ENCODE measurements at regions not wholly inside any gene's neighbourhood (a gene's known extent, or its start where the extent isn't known, plus 50 kb on each side); places are given as distances from the start of the nearest gene placed in this dataset.
"Not testable (repeated sequence)": the region's sequence is repeated elsewhere in the genome, so short reads cannot be mapped to it uniquely, and the experiment has no call there.

DNA sequence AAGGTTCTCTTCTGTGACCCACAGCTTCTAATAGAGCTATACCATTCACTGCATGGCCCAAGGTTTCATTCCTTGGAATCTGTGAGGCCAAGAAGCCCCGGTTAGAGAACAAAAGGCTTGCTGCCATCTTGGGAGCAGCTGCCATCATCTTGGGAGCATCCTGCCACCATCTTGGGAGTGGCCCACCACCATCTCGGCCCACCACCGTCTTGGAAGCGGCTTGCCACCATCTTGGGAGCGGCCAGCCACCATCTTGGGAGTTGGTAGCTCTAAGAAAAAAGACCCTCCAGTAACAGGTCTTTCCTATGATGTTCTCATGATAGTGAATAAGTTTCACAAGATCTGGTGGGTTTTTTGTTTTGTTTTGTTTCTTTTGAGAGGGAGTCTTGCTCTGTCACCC lies 703.9 kb upstream of the ANO3 start:
- no peak for TF ChIP-seq Cebpa-rat (IDR thresholded peaks at IDR 0.05)
- no peaks in the 10 kb centered on the region for H3K27me3 ChIP-seq
- no peaks in the 10 kb centered on the region for H3K4me1 ChIP-seq
- H3K27ac ChIP-seq = no peak overlapping the region
- H3K9me3 ChIP-seq = 0 out of 2 replicates have a peak, but pooled peaks cover 4% of the 10 kb centered on the region
- H3K4me3 ChIP-seq = no peak overlapping the region
- H3K4me2 ChIP-seq = no peak overlapping the region
- no peak overlapping the region for H3K9ac ChIP-seq
- no peaks in the 10 kb centered on the region for H4K20me1 ChIP-seq
- H3K36me3 ChIP-seq = no peaks in the 10 kb centered on the region

DNA sequence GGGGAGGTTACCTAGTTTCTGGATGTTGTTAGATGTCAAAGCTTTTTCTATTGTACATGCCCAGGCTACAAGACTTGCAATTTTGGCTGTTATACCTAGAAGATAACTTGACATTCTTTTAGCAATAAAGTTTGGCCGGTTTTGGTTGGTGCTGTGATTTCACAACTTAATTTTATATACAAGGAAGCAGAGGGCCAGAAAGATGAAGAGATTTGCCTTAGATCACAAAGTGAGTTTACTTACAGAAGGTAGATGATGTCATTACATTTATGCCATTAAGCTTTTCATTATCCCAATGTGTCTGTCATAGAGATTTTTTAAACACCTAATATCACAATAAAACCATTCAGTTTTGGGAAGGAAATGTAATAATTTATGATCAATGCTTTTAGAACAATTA lies 698.7 kb upstream of the ANO3 start:
- no peaks in the 10 kb centered on the region for H4K20me1 ChIP-seq
- no peak overlapping the region for H3K27ac ChIP-seq
- no peaks in the 10 kb centered on the region for H3K27me3 ChIP-seq
- no peak overlapping the region for H3K4me2 ChIP-seq
- no peak overlapping the region for H3K9ac ChIP-seq
- no peaks in the 10 kb centered on the region for H3K4me1 ChIP-seq
- no peak overlapping the region for H3K4me3 ChIP-seq
- no peaks in the 10 kb centered on the region for H3K9me3 ChIP-seq
- no peaks in the 10 kb centered on the region for H3K36me3 ChIP-seq
- no peak for TF ChIP-seq Cebpa-rat (IDR thresholded peaks at IDR 0.05)

DNA sequence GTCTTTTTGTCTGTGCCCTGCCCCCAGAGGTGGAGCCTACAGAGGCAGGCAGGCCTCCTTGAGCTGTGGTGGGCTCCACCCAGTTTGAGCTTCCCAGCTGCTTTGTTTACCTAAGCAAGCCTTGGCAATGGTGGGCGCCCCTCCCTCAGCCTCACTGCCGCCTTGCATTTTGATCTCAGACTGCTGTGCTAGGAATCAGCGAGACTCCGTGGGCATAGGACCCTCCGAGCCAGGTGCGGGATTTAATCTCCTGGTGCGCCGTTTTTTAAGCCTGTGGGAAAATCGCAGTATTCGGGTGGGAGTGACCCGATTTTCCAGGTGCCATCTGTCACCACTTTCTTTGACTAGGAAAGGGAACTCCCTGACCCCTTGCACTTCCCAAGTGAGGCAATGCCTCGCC lies 682.7 kb upstream of the ANO3 start:
- H3K36me3 ChIP-seq, H4K20me1 ChIP-seq, H3K4me1 ChIP-seq, H3K9ac ChIP-seq, H3K4me2 ChIP-seq, H3K27me3 ChIP-seq, H3K9me3 ChIP-seq, H3K27ac ChIP-seq, H3K4me3 ChIP-seq: not testable (repeated sequence)

DNA sequence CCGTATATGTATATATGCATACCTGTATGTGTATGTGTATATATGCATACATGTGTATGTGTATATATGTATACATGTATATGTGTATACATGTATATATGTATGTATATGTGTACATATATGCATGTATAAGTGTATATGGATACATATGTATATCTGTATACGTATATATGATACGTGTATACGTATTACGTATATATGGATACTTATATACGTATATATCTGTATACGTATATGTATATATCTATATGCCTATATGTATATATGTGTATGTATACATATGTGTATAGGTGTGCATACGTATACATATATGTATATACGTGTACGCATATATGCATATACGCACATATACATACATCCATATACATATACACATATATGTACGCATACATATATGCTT lies 681.6 kb upstream of the ANO3 start:
- Histone ChIP-seq H3K9ac (no peak overlapping the region), H3K27ac (no peak overlapping the region), H3K36me3 (no peaks in the 10 kb centered on the region), H4K20me1 (no peaks in the 10 kb centered on the region), H3K4me3 (no peak overlapping the region), H3K9me3 (no peaks in the 10 kb centered on the region), H3K4me1 (no peaks in the 10 kb centered on the region), H3K27me3 (no peaks in the 10 kb centered on the region), H3K4me2 (no peak overlapping the region)
- no peak for TF ChIP-seq Cebpa-rat (IDR thresholded peaks at IDR 0.05)

DNA sequence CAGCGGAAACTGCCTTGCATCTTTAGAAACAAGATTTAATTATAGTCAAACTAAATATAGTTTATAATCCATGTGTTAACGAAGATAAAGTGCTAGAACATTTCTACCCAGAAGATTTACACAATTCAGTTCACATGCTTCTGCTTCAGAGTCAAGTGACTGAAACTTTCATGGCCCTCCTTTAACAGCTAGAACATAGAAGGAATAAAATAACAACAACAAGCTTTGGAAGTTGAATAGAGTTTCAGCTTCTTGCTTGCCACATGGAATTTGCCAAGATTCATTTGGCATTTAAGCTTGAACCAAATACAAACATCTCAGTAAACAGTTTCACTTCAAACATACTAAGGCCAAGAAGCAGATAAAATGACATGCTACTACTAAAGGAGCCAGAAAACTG lies 676.3 kb upstream of the ANO3 start:
- Histone ChIP-seq H3K9ac (no peak overlapping the region), H3K27me3 (no peaks in the 10 kb centered on the region), H3K36me3 (no peaks in the 10 kb centered on the region), H3K4me1 (peaks cover 6% of the 10 kb centered on the region; the same call in 1 of the 2 replicates), H3K9me3 (no peaks in the 10 kb centered on the region), H3K27ac (no peak overlapping the region), H3K4me2 (no peak overlapping the region), H4K20me1 (no peaks in the 10 kb centered on the region), H3K4me3 (no peak overlapping the region)
- TF ChIP-seq Cebpa-rat (IDR thresholded peaks at IDR 0.05) = no peak

DNA sequence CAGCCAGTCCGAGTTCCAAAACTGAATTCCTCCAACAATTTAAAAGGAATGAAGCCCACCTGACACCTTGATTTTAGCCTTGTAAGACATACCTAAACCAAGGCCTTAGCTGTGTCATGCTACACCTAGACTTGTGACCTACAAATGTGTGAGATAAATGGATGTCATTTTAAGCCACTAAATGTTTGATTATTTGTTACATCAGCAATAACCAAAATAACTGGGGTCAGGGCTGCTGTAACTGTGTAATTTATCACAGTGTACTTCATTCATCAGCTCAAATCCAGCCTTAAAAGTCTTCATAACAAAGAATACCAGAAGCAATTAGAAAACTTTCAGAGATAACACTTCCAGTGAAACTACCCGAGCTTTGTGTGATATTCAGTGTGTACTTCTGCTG lies 673.0 kb upstream of the ANO3 start:
- H3K9me3 ChIP-seq = no peaks in the 10 kb centered on the region
- no peaks in the 10 kb centered on the region for H3K27me3 ChIP-seq
- H3K4me2 ChIP-seq = no peak overlapping the region
- H3K36me3 ChIP-seq = no peaks in the 10 kb centered on the region
- peaks cover 6% of the 10 kb centered on the region; the same call in 1 of the 2 replicates for H3K4me1 ChIP-seq
- H3K27ac ChIP-seq = no peak overlapping the region
- no peak for TF ChIP-seq Cebpa-rat (IDR thresholded peaks at IDR 0.05)
- no peak overlapping the region for H3K4me3 ChIP-seq
- no peaks in the 10 kb centered on the region for H4K20me1 ChIP-seq
- no peak overlapping the region for H3K9ac ChIP-seq

DNA sequence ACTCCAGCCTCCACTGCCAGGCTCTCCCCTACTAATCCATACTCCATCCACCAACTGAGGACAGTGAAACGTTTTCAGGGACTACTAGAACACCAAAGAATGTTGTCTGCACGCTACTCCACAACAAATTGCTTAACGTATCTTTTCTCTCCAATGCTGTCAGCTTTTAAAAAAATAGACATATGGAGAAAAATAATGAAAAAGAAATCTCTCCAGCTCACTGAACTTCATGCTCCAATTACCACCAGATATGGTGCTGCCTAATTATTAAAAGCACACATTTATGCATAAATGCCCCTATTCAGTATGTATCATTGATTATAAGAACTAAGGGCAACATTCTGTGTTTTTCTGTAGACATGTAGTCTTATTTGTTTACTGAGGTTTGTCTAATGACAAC lies 672.2 kb upstream of the ANO3 start:
- Histone ChIP-seq H3K27me3 (no peaks in the 10 kb centered on the region), H3K9ac (no peak overlapping the region), H3K4me1 (peaks cover 6% of the 10 kb centered on the region; the same call in 1 of the 2 replicates), H3K27ac (no peak overlapping the region), H3K4me3 (no peak overlapping the region), H3K9me3 (no peaks in the 10 kb centered on the region), H3K4me2 (peak overlapping the region; percentile 22; the same call in 1 of the 2 replicates), H3K36me3 (no peaks in the 10 kb centered on the region), H4K20me1 (no peaks in the 10 kb centered on the region)
- TF ChIP-seq Cebpa-rat (IDR thresholded peaks at IDR 0.05) = no peak

DNA sequence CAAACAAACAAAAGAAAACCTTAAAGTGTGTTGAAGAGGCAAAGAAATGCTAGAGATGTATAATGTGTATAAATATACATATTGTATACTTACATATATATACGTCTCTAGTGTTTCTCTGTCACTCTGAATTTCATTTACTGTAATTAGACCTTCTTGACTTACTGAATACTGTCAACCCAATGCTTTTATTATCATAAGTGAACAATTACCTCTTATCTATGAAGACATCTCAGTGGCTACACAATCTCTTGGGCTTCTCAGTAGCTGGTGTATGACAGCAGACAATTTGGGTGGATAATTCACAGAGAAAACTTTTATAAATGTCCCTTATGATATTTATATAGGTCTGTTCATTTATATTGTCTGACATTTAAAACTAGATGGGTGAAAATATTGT lies 664.1 kb upstream of the ANO3 start:
- H3K27ac ChIP-seq = no peak overlapping the region
- no peaks in the 10 kb centered on the region for H3K4me1 ChIP-seq
- H3K27me3 ChIP-seq = no peaks in the 10 kb centered on the region
- no peaks in the 10 kb centered on the region for H3K9me3 ChIP-seq
- H4K20me1 ChIP-seq = no peaks in the 10 kb centered on the region
- no peaks in the 10 kb centered on the region for H3K36me3 ChIP-seq
- no peak for TF ChIP-seq Cebpa-rat (IDR thresholded peaks at IDR 0.05)
- no peak overlapping the region for H3K9ac ChIP-seq
- H3K4me2 ChIP-seq = no peak overlapping the region
- no peak overlapping the region for H3K4me3 ChIP-seq

DNA sequence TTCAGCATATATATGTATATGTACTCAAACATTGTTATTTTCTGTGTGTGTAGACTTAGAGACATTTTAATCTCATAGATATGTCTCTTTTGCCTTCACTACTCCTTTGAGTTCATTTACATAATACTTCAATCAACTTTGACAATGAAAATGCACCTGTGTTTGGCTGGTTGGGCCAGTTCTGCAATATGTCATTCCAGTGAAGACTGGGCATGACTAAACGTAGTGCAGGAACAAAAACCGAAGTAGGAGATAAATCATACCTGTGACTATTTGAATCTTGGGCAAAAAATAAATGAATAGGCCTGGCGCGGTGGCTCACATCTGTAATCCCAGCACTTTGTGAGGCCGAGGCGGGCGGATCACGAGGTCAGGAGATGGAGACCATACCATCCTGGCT lies 640.0 kb upstream of the ANO3 start:
- Histone ChIP-seq H3K9ac (no peak overlapping the region), H3K4me1 (no peaks in the 10 kb centered on the region), H3K4me2 (no peak overlapping the region), H3K27me3 (no peaks in the 10 kb centered on the region), H3K4me3 (no peak overlapping the region), H4K20me1 (no peaks in the 10 kb centered on the region), H3K27ac (no peak overlapping the region), H3K9me3 (peaks cover 21% of the 10 kb centered on the region), H3K36me3 (no peaks in the 10 kb centered on the region)
- TF ChIP-seq Cebpa-rat (IDR thresholded peaks at IDR 0.05) = no peak

DNA sequence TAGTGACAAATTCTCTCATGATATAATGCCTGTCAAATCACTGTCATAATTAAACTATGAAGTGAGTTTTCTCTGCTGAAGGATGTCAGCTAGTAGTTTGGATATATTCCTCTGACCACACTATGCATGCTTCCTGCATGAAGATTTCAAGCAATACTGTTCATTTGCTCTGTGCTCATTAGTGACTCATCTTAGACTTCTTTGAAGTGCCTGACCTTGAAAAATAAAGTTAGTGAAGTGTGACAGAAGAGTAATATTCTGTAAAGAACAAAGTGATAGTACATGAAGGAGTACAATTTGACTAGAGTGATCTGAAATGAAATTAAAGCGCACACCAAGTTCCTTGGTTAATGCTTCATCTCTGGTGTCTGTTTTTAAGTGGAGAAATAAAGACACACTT lies 629.5 kb upstream of the ANO3 start:
- Histone ChIP-seq H3K4me2 (no peak overlapping the region), H3K27ac (no peak overlapping the region), H3K4me3 (no peak overlapping the region), H3K9me3 (no peaks in the 10 kb centered on the region), H3K9ac (no peak overlapping the region), H3K4me1 (no peaks in the 10 kb centered on the region), H4K20me1 (no peaks in the 10 kb centered on the region), H3K36me3 (no peaks in the 10 kb centered on the region), H3K27me3 (no peaks in the 10 kb centered on the region)
- no peak for TF ChIP-seq Cebpa-rat (IDR thresholded peaks at IDR 0.05)

DNA sequence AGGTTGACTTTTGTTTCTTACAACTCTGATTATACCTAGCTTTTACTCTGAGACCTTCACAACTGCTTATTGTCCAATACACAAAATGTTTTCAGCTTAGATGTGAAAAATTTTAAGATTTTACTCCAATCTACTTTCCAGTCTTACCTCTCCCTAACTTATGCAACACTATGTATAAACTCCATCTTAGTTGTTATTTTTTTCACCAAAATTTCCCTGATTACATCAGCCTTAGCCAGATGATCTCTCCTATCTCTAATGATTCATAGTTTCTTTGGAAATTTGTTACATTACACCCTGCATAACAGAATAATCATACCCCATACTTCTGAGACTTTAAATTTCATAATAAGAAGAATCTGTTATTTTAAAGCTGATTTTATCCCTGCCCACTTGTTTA lies 621.0 kb upstream of the ANO3 start:
- Histone ChIP-seq H3K27ac (no peak overlapping the region), H3K4me3 (no peak overlapping the region), H3K9me3 (no peaks in the 10 kb centered on the region), H4K20me1 (no peaks in the 10 kb centered on the region), H3K27me3 (no peaks in the 10 kb centered on the region), H3K4me1 (no peaks in the 10 kb centered on the region), H3K9ac (no peak overlapping the region), H3K36me3 (no peaks in the 10 kb centered on the region), H3K4me2 (no peak overlapping the region)
- TF ChIP-seq Cebpa-rat (IDR thresholded peaks at IDR 0.05) = no peak
